Stimulated activated CD8-positive, alpha-beta memory T cell treated with anti-CD3 and anti-CD28 coated beads, Interleukin-12 subunit alpha, Interleukin-12 subunit beta, amount 100 ng/mL, for 24 hours (primary cell): ENCODE measurements at regions not wholly inside any gene's neighbourhood (a gene's known extent, or its start where the extent isn't known, plus 50 kb on each side); places are given as distances from the start of the nearest gene placed in this dataset.

Experiments
- DNase-seq: peaks from one replicate; pipeline ENCODE4 v3.0.0-alpha.2; 2020; ENCODE audit errors: extremely low read depth

- DNase-seq = no peak
Observed at GRCh38 chr17:33974276-33974675, 280.8 kb upstream of the CCL2 start.

GRCh38 chr17:33976831-33977230, 278.3 kb upstream of the CCL2 start:
- DNase-seq = no peak

DNA sequence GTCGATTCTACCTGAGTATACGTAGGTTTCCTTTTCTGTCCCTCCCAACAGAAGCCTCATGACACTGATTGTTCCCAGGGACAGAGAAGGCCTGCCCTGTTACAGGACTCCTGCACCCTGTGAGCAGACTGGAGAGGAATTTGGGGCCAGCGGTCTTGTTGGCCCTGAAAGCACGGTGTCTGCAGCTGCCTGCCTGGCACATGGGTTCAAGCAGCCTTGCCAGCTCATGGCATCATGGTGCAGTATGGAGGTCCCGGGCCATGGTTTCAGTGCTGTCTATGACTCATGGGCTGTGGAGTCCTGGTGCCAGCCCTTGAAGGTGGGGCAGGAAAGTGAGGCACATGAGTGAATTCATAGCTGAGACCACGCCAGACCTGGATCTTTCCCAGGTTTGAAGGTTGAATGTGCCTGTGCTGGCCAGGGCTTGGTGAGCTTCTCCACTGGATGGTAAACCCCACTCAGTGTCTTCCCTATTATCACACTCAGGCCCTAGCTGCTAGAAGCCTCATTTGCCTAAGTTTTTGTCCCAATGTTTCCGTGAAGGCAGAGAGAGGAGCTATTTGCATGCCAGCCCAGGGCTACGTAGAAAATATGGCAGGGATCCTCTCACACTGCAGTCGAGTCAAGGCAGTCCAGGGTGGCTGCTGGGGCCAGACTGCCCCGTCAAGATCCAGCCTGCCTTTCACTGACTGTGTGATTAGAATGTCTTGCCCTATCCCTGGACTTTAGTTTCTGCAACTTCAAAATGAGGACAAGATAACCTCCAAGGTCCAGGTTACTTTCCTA, 277.2 kb upstream of the CCL2 start:
- no peak for DNase-seq

- DNase-seq = no peak
Observed at GRCh38 chr17:33978889-33979288, 276.2 kb upstream of the CCL2 start.

DNA sequence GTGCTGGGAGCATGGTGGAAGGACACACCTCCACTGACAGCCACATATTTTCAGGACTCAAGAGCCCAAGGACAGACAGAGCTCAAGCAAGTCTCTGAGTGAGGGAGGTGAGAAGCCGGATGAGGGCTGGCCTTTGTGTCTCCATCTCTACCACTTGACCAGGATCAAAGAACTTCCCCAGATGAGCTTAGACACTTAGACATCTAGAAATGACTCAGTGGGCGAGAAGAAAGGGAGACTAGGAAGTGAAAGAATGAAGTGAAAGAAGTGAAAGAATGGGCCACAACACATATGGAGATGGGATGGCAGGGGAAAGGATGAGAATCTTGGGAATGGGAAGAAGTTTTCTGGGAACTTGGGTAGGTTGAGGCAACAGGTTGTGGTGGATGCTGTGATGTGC, 274.9 kb upstream of the CCL2 start:
- DNase-seq = no peak

- DNase-seq = no peak
Observed at GRCh38 chr17:33981711-33982601, 273.1 kb upstream of the CCL2 start.

GRCh38 chr17:33982909-33983308, 272.2 kb upstream of the CCL2 start:
- DNase-seq = no peak

DNA sequence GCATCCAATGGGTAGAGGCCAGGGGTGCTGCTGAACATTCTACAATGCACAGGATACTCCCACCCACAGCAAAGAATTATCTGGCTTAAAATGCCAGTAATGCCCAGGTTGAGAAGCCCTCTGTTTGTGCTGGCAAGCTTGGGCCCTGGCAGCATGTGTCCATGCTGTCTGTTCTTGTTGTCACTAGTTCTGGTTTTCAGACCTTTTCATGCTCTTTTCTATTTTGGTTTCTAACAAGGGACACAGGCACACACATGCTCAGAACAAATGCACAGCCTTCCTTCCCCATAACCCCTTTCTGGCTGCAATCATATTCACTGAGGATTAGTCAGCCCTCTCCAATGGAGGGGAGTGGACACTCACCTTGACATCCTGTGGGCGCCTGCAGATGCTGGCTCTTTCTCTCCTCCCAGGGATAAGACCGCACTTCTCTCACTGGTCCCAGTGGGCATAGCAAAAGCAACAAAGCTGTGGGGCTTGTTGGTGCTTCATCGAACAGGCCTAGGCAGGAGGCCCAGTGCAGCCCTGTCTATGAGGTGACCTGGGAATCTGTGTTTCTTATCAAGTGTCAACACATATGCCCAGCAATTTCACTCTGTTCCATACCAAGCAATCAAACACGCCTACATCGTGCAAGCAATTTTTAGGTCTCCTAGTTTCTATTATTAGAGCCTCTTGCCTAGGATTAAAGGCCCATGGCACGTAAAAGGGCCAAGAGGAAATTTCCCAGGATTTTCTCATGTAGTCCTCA, 271.1 kb upstream of the CCL2 start:
- DNase-seq = no peak

DNA sequence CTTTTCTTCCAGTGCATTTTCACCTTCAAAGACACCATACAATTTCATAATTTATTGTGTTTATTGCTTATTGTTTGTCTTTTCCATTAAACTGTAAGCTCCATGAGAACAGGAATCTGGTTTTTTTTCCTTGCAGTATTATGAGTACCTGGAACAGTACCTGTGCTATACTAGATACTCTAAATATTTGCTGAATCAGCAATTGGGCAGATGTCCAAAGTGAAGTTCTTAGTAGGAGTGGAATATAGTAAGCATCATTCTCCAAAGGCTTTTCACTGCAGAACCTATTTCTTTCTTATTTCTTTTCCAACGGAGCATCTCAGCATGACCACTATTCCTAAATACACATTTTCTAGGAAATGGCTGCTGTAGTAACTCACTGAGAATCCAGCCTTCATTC, 269.0 kb upstream of the CCL2 start:
- DNase-seq = no peak

- DNase-seq = no peak
Observed at GRCh38 chr17:33986566-33986965, 268.5 kb upstream of the CCL2 start.

DNA sequence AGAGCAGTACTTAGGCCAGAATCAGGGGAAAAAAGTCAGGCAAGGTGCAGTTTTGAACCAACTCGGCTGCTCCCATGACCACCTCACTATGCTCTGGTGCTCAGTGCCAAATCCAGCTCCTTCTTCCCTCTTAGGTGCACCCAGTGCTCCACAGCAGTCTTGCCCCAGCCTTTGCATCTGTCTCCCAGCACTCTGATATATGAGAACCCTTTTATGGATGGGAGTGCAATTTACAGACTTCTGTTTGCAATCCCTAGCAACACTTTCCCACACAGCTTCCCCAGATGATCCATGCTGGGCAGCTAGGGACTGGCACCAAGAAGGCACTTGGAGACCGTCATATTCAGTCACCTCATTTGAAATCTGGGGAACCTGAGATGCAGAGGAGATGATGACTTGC, 267.9 kb upstream of the CCL2 start:
- DNase-seq = no peak

DNA sequence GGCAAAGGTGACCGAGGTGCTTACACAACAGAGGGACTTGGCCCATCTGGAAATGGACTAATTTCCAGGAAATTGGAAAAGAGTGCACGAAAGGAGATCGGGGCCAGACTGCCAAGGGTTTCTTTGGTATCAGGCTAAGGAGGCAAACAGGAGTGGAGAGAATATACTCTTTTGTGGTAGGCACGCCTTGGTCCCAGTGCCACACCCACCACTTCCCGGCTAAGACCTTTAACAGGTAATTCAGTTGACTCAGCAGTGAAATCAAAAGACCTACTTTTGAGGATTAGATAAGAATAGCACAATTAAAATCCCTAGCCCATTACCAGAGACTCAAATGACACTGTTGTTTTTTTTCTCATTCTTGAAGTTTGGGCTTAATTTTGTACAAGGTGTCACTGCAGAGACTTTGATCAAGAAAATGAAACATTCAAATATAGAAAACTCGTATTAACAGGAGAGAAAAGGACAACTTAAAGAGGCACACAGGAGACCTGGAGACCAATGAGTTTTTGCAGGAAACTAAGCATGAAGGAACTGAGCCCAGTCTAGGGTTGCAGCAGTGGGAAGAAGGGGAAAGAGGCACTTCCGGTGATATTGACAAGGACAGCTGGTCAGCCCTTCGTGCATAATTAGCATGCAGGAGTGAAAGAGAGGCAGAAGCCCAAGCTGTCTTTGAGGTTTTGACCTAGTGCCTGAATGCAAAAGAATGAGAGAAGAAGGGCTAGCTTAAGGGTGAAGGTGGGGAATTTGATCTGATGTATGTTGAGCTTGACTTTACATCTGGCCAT, 265.5 kb upstream of the CCL2 start:
- no peak for DNase-seq

- no peak for DNase-seq
Observed at GRCh38 chr17:33990943-33991706, 264.0 kb upstream of the CCL2 start.

DNA sequence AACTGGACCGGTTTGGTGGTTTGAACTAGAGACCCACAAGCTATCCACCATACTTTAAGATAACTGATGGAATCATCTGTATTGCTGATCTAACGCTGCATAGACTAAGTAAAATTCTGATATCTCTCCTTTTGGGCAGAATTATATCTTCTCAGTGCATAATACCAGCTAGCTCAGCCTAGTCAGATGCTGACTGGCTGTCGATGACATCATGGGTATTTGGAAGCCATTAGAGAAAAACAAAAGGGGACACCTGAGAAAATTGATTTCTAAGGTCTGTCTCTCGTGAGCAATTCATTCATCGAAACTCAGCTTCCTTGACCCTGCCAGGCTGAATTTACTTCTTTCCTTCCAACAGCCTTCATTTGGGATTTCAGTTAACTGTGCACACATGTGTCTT, 263.0 kb upstream of the CCL2 start:
- no peak for DNase-seq

DNA sequence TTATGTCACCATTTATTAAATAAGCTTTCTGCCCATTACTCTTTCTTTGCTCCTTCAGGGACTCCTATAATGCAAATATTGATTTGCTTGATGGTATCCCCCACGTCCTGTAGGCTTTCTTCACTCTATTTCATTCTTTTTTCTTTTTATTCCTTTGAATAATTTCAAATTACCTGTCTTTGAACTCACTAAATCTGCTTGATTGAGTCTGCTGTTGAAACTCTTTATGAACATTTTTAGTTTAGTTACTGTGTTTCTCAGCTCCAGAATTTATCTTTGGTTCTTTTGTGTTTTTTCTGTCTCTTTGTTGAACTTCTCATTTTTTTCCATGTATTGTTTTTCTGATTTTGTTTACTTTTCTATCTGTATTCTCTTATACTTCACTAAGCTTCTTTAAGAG, 254.4 kb upstream of the CCL2 start:
- no peak for DNase-seq

DNA sequence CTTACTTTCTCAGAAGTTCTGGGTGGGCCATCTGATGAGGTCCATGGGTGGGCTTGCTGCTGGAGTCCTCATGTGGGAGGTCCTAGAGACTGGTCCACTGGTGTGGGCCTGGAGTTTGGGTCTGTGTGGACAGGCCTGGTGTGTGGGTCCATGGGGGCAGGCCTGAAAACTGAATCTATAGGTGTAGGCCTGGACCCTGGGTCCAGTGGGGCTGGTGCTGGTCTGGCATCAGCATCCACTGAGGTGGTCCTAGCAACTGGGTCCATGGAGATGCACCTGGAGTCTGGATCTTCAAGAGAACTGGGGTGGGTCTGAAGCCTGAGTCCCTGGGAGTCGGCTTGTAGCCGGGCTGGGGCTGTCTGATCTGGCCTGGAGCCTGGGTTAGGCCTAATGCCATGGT, 253.8 kb upstream of the CCL2 start:
- DNase-seq = no peak

GRCh38 chr17:34006126-34006525, 249.0 kb upstream of the CCL2 start:
- no peak for DNase-seq

GRCh38 chr17:34008125-34008524, 247.0 kb upstream of the CCL2 start:
- DNase-seq = no peak

DNA sequence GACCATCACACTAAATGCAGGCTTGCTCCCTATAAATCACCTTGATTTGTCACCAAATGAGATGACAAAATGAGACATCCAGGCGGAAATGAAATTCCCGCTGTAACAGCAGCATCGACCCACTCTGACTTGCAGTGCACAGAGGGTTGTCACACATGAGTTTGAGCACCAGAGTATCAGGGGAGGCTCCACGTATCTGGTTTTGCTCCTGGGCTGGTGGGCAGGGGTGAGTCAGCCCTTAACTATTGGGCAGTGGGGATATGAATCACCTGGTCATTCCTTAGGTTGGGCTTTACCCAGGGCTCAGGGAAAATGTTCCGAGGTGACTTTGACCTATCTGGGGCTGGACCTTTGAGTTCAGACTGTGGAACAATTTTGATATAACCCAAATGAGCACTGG, 245.2 kb upstream of the CCL2 start:
- no peak for DNase-seq

- no peak for DNase-seq
Observed at GRCh38 chr17:34010534-34010933, 244.6 kb upstream of the CCL2 start.

- no peak for DNase-seq
Observed at GRCh38 chr17:34011599-34011998, 243.5 kb upstream of the CCL2 start.
